ENCODE measurements at regions not wholly inside any gene's neighbourhood (a gene's known extent, or its start where the extent isn't known, plus 50 kb on each side); places are given as distances from the start of the nearest gene placed in this dataset.
"Not testable (repeated sequence)": the region's sequence is repeated elsewhere in the genome, so short reads cannot be mapped to it uniquely, and the experiment has no call there.

DNA sequence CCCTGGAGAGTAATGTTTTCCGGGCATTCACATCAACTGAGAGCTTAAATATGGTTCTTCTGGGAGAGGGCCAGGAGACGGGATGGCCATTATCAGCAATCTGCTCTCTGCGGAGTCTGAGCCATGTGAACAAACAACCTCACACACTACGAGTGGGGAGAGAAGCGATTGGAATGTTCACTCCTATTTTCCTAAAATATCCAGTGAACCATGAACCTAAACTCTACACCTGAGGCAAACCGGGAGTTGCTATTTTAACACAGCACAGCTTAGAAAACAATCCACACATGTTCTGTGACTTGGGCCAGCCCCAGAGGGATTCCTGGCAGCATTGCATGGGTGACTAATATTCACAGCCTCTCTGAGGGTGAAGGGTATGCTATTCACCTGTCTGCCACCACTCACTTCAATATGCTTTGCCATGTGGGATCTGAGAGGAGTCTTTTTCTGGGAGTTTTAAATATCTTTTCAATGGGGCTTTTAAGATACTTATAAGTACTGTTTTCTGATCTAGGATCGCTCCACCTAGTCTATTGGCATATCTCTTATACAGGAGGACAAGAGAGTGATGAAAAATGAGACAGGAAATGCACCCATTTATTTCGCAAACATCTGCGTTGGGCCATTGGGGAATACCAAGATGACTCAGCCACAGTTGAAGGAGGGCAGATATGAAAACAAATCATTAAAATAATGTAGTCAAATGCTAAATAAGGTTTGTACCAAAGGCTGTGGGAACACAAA is 72.6 kb upstream of the SERP2 start:
- no peak for DNase-seq (ENCODE audit: low read depth in 3 of 3, low spot score in 1 of 3)

DNA sequence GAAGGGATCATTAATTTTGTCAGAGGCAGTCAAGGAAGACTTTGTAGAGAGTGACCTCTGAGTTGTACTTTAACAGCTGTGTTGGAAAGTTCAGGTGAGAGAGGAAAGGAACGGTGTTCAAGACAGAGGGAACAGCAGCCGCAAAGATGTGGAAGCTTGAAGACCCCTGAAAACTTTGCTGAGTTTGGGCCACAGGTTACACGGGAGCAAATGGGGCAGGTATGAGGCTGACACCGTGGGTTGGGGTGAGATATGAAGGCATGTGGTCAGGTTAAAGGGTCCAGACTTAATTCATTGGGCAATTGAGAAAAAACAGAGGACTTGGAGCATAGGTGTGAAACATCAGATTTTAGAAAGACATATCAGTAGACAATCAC is 72.0 kb upstream of the SERP2 start:
- DNase-seq (ENCODE audit: low read depth in 3 of 3, low spot score in 1 of 3), result no peak

DNA sequence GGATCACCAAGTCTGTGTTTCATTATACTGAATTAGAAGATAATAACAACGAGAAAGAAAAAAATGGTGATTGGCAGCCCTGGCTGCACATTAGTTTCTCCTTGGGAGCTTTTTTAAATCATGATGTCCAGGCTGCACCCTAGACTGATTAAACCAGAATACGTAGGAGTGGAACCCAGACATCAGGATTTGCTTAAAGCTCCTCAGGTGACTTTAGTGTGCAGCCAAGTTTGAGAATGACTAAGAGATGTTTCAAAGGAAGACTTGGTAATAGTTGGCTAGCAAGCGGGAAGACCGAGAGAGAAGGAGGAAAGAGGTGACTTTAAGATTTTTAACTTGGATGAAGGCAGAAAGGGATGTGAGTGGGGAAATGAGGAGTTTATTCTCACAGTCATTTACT is 71.4 kb upstream of the SERP2 start:
- DNase-seq (ENCODE audit: low read depth in 3 of 3, low spot score in 1 of 3), result no peak

DNA sequence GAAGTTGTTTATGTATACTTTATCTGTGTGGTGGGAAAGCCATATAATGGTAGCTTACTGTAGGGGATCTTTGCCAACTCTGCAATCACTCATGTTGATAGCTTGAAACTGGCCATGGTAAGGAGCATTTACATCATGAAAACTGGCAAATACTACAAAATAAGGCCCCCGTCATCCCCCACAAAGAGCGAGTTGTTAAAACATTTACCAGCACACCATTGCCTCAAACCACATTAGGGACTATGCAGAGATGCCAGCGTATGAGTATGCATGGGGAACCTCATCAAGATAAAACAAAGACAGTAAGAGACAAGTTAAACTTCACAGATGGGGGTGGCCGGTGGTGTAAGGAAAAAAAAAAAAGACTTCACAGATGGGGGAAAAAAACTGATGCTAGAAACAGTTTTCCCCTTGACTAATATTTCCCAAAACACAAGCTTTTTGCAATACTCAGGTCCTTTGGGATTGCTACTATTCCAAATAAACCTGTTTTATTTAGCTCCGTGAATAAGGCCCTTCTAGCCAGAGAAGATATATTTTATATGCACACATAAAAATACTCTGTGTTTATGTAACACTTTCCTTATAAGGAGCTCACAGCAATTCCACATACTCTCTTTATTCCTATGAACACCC is 70.6 kb upstream of the SERP2 start:
- no peak for DNase-seq (ENCODE audit: low read depth in 3 of 3, low spot score in 1 of 3)

DNA sequence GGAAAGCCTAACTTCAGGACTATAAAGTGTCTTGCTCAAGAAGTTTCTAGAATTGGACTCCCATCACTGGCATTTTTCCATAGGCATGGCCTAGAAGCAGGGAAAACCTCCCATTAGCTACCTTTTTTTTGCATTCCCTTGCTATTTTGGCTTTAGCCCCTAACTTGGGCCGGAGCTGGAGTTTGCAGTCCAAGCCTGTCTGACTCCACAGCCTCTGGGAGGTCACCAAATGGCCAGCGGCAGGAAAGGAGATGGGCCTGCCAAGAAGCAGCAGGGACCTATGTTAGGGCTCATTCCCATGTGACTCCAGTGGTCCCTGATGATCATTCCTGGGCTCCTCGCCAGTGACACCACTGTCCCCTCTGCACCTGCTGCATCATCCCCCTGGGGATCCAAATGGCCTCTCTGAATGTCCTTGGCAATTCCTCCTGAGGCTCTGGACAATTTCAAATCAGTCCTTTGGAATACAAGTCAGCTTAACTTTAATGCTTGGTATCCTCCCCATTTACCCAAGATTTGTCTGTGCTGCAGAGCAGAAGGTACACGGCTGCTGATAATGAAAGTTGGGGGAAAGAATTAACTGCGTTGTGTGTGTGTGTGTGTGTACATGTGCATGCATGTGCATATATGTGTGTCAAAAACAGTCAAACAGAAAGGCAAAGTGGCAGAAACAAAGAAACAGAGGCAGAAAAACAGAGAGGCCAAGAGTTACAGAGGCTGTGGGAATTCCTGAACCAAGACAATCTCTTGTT is 69.8 kb upstream of the SERP2 start:
- DNase-seq (ENCODE audit: low read depth in 3 of 3, low spot score in 1 of 3), result no peak

DNA sequence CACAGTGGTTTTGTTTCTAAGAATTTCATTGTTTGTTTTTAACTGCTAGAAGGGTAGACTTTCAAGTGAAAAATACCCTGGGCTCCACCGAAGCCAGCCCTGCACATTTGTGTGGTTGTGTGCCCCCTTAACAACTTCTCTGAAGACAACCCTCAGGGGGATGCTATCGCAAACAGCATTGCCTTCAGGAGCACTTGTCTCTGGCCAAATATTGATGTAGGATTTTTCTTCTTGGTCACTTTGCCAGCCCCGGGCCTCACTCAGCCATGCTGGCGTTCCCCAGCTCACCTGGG is 69.2 kb upstream of the SERP2 start:
- no peak for DNase-seq (ENCODE audit: low read depth in 3 of 3, low spot score in 1 of 3)

DNA sequence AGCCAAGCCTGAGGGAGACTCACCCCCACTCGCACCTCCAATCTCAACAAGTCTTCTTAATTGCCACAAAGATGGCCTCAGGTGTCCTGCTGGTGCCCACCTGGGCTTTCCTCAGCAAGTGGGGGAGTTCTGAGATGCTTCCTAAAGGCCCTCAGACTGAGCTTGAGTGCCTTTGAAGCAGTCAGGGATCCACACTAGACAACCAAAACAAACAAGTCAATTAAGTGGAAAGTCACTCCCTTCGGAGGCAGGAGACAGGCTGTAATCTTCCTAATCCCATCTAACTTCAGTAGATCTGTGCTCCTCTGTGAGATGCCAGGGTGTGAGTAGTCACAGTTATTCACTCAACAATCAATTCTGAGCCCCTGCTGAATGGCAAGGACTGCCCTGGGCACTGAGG is 68.3 kb upstream of the SERP2 start:
- DNase-seq (ENCODE audit: low read depth in 3 of 3, low spot score in 1 of 3), result no peak

DNA sequence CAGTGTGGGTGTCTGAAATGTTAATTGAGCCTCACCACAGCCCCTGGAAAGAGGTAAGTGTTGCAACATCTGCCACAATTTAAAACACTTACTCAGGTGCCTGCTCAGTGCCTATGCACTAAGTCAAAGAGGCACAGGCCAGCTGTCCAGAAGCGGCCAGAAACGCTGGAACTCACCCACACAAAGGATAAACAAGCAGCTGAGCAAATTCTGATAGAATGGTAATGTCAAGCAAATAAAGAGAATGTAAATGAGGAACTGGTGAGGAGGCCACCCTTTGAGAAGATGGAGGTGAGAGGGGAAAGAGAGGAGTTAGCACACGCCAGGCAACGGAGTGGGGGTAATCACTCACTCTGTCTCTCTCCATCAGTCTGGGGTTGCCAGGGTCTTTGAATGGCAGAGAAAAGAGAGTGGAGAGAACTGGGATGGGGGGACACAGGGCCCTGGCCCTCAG is 67.7 kb upstream of the SERP2 start:
- DNase-seq (ENCODE audit: low read depth in 3 of 3, low spot score in 1 of 3), result no peak

DNA sequence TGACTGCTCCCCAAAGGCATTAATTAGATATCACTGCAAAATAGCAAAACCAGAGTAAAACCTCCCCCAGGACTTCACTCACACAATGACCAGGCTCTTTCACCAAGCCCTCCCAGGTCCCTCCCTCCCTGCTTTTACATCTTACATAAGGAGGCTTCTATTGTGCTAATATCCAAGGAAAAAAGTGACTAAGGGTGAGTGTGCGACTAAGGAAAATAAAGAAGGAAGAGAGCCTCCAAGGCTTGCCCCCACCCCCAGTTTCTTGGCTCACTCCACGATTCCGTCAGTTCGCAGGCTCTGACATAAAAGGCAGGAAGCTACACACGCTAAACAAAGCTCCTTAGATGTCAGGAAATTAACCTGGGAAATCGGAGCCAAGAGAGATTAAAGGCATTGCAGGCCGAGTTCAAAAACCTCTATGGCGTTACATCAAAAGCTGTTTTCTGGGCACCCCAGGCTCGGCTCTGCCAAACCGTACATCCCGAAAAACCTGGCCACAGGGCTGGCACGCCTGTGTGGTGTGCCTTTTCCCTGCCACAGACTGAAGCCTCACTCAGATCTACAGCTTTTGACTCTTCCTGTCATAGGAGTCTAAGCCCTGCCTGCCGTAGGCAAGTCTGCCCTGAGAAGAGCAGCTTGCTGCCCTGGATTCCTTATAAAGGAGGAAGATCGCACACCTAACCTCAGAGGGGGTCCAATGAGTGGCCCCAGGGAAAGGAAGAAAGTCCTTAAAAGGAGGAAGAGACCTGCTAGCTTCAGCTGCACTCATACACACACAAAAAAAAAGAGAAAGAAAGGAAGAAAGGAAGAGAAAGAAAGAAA is 67.0 kb upstream of the SERP2 start:
- DNase-seq (ENCODE audit: low read depth in 3 of 3, low spot score in 1 of 3), result no peak

DNA sequence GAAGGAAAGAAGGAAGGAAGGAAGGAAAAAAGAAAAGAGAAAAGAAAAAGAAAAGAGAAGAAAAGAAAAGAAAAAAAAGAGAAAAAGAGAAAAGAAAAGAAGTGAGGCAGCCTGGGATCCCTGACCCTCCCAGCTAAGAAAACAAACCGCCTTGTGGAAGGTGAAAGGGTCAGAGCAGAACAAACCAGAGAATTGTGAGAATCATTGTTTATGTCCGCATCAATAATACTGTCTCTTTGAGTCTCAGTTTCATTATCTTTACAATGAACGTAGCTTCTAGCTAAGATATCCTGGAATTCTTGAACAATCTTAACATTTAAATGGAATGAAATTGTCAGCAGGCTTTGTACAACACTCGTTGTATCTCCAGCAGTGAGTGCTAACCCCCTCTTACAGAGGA is 66.4 kb upstream of the SERP2 start:
- no peak for DNase-seq (ENCODE audit: low read depth in 3 of 3, low spot score in 1 of 3)

DNA sequence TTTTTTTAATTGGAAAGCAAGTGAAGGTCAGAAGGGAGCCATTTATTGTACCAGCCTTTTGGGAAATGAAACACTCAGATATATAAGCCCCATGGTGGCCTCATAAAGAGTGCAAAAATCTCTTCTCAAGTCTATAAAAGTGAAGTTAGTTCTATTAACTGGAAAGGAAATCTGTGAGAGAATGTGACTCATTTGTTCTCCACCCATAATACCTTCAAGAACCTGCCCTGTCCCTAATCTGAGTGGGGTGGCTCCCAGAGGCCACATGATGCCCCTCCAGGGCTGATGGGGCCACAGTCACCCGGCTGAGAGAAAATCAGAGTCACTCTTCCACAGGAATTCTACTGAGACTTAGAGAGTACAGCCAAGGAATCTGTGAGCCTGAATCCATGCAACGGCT is 65.8 kb upstream of the SERP2 start:
- DNase-seq (ENCODE audit: low read depth in 3 of 3, low spot score in 1 of 3), result no peak

DNA sequence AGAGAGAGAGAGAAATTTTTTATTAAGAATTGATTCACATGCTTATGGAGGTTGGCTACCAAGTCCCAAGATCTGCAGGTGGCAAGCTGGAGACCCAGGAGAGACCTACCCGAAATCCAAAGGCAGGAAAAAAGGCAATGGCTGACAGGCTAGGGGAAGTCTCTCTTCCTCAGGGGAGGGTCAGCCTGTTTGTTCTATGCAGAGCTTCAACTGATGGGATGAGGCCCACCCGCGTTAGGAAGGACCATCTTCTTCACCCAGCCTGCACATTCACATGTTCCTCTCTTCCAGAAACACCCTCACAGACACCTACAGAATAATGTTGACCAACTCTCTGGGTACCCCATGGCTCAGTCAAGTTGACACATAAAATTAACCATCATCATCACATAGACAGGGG is 65.3 kb upstream of the SERP2 start:
- DNase-seq (ENCODE audit: low read depth in 3 of 3, low spot score in 1 of 3), result no peak

DNA sequence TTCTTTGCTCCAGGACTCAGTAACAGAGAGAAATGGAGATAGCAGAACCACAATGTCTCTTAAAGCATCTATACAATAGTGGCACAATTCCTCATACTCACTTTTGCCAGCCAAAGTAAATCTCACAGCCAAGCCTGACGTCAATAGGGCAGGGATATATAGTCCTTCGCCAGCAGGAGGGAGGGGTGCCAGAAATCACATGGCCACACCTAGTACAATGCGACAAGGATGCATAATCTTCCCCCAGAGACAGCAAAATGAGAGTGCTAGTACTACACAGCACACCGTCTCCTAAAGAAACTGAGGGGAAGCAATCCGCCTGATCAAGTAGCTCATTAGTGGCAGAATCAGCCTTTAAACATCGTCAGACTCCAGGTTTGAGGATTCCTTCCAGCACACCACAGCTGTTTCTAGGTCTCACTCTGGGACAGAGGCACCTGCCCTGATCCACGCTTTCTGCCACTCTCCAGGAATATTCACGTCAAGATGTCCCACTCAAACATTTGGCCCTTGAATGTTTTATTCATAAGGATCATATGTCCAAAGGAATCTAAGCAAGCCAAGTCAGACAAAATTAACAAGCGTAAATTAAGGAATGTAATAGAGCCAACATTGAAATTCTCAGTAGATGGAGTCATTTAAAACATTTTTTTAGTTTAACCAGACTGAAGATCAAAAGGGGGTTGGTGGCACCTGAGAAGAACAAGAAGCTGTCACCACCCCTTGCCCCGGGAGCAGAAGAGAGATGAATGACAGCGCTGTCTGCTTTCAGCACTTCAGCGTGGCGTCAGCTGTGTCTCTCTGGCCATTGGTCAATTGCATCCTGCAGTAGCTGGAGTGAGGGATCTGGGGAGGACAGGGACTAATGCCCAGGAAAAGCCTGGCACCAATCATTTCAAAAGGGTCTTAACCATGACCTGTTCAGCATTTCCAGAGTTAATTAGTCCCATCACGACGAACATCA is 63.5 kb upstream of the SERP2 start:
- DNase-seq (ENCODE audit: low read depth in 3 of 3, low spot score in 1 of 3), result no peak

DNA sequence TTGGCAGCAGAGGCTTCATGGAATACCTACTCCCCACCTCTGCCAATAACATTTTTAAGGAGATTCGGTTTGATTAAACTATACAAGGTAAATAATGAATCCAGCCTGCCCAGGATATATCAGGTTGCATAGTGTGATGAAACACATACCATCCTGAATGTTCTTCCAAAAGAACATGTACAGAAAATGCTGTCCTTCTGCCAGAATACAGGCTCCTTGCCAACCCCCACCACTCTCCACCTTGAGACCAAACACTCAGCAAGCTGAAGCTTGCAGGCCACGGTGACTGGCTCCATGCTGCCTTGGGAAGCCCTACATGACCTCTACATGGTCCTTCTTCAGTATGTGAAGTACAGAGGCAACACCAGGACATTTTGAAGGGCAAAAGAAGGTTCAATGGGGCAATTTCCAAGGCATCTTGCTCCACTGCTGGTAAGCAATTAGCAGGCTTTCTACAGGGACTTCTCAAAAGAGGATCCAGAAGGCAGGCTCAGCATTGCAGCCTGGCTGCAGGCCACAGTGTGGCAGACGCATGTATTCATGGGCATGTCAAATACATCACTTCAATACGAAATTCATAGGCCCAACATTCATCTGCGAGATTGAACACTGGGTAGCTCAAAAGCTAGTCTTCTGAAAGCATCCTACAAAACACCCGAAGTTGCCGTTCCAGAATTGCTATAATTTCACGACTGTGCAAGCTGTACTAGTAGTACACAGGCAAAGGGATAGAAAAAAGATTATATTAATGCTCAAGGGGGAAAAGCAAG is 62.4 kb upstream of the SERP2 start:
- no peak for DNase-seq (ENCODE audit: low read depth in 3 of 3, low spot score in 1 of 3)

DNA sequence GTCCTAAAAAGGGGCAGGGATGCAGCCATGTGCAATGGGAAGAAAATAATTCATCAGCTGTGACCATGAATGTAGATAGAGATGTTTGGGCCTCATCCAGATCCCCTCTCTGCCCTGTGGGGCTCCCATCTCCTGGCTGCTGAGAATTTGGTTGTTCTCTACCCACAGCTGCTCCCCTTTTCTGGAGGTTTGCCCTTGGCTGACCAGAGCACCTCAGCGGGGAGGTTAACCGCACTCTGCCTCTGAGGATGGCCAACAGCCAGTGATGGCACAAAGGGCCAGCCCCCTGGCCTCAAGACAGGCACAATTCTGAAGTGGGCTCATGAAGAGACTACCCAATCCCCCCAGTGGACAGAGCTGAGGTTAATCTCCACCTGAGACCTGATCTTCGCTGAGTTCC is 61.5 kb upstream of the SERP2 start:
- no peak for DNase-seq (ENCODE audit: low read depth in 3 of 3, low spot score in 1 of 3)

DNA sequence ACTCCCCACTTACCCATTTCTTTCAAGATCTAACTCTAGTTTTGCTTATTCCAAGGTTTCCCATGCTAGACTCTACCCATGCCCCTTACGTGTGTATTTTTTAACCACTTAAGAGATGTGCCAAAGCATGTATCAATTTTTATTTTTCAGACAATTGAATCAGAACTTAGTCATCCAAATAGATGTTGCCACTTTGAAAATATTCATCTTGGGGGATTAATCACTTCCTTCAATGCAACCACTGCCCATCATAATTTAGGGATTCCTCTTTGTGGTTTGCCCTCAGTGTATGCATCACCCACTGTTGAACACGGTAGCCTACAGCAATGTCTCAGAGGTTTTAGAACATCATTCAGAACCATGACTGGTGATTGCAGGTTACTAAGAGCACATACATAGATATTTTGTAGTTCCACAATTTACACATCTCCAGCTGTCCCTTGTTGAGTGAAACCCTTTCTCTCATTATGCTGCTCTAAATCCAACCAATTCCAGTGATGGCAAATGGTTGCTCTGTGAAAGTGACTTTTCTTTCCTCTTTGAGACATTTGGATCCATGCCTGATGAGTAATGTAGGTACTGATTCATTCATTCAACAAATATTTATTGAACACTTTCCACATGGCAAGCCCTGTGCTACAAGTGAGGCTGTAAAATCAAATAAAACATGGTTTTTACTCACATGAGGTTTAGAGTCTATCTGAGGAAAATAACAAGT is 60.6 kb upstream of the SERP2 start:
- no peak for DNase-seq (ENCODE audit: low read depth in 3 of 3, low spot score in 1 of 3)

DNA sequence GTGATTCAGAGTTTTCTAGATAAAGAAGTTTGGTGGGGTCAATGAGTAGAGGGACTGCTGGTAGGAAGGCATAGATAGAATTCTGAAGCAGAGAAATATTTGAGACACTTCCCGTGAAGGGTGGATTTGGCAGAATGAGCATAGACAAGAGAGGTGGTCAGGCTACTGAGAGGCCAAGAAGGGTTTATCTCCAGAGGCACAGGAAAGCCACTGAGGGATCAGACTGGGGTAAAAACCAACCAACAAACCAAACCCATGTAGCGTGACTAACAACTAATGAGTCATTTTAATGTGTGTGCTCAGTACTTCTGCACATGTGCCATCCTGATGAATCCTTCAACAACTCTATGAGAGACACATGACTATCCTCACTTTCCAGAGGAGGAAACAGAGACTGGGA is 60.0 kb upstream of the SERP2 start:
- DNase-seq (ENCODE audit: low read depth in 3 of 3, low spot score in 1 of 3), result no peak

DNA sequence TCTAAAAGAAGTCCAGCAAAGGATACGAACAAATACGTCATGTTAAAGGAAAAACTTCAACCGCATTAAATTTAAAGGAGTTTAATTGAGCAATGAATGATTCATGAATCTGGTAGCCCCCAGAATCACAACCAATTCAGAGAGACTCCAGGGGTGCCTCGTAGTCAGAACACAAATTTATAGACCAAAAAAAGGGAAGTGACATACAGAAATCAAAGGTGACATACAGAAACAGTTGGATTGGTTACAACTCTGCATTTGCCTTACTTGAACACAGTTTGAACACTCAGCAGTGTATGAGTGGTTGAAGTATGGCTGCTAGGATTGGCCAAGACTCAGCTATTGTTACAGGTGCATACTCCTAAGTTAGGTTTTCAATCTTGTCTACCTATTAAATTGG is 59.5 kb upstream of the SERP2 start:
- not testable (repeated sequence) for DNase-seq (ENCODE audit: low read depth in 3 of 3, low spot score in 1 of 3)

DNA sequence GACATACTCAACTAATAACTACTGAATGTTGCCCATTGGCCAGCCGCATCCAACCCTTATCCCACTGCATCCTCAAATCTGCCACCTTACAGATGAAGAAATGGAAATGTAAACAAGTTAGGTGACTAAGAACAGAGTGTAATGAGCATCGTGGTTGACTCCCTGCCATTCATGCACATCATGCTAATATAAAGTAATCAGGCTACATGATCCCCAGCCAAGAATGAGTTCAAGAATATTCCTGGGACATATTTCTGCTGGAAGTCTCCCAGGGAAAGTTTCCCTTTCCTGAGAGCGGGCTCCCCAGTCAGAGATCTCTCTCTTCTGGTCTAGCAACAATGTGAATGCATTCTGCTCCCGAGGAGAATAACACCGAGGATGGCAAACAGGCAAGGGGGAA is 55.9 kb upstream of the SERP2 start:
- DNase-seq (ENCODE audit: low read depth in 3 of 3, low spot score in 1 of 3), result no peak

Data from stimulated activated CD4-positive, alpha-beta T cell treated with anti-CD3 and anti-CD28 coated beads, TNF-alpha, amount 100 ng/mL, for 1 hour (primary cell).